SK-N-SH treated with all-trans-retinoic acid at 6 μM for 48 hours (cell line): ENCODE measurements at regions not wholly inside any gene's neighbourhood (a gene's known extent, or its start where the extent isn't known, plus 50 kb on each side); places are given as distances from the start of the nearest gene placed in this dataset.
A peak's percentile ranks its signal among the peaks of the same experiment; 100 is the strongest.

Source experiments
- ATAC-seq: fragments of 200-7000 bp; cut with Tn5 transposase; 3 replicates; pipeline ENCODE4 v1.9.1; 2020; ENCODE audit warnings: mild to moderate bottlenecking, moderate library complexity
- BACH2 ChIP-seq: fragments of 250-450 bp; sonication (Bioruptor Pico); IDR thresholded peaks from 2 replicates; pipeline ENCODE4 v1.9.0; 2021; ENCODE audit warnings: mild to moderate bottlenecking, borderline replicate concordance
- CREB5 ChIP-seq: fragments of 250-450 bp; sonication (Bioruptor Pico); IDR thresholded peaks from 2 replicates; pipeline ENCODE4 v1.5.1; 2020; ENCODE audit warnings: low read depth, mild to moderate bottlenecking, moderate library complexity
- CSDC2 ChIP-seq: fragments of 250-450 bp; sonication (Bioruptor Pico); IDR thresholded peaks from 2 replicates; pipeline ENCODE4 v1.5.0; 2020; ENCODE audit warnings: mild to moderate bottlenecking, moderate library complexity
- CSRNP3 ChIP-seq: fragments of 250-450 bp; sonication (Bioruptor Pico); IDR thresholded peaks from 2 replicates; pipeline ENCODE4 v1.5.1; 2021; ENCODE audit warnings: mild to moderate bottlenecking, moderate library complexity
- ESRRG ChIP-seq: fragments of 250-450 bp; sonication (Bioruptor Pico); IDR thresholded peaks from 2 replicates; pipeline ENCODE4 v1.6.1; 2021; ENCODE audit warnings: mild to moderate bottlenecking
- GLIS3 ChIP-seq: fragments of 250-450 bp; sonication (Bioruptor Pico); IDR thresholded peaks from 2 replicates; pipeline ENCODE4 v1.5.0; 2020; ENCODE audit warnings: mild to moderate bottlenecking, moderate library complexity
- ISL1 ChIP-seq: fragments of 250-450 bp; sonication (Bioruptor Pico); IDR thresholded peaks from 2 replicates; pipeline ENCODE4 v2.1.2; 2022; ENCODE audit warnings: mild to moderate bottlenecking, moderate library complexity
- PATZ1 ChIP-seq: fragments of 250-450 bp; sonication (Bioruptor Pico); IDR thresholded peaks from 2 replicates; pipeline ENCODE4 v1.8.0; 2020; ENCODE audit warnings: mild to moderate bottlenecking, moderate library complexity, borderline replicate concordance
- POU6F1 ChIP-seq: fragments of 250-450 bp; sonication (Bioruptor Pico); IDR thresholded peaks from 2 replicates; pipeline ENCODE4 v1.8.0; 2021; ENCODE audit warnings: low read depth, mild to moderate bottlenecking, moderate library complexity, borderline replicate concordance
- PPARA ChIP-seq: fragments of 250-450 bp; sonication (Bioruptor Pico); IDR thresholded peaks from 2 replicates; pipeline ENCODE4 v1.5.0; 2020; ENCODE audit warnings: mild to moderate bottlenecking, borderline replicate concordance
- RARB ChIP-seq: fragments of 250-450 bp; sonication (Bioruptor Pico); IDR thresholded peaks from 2 replicates; pipeline ENCODE4 v1.8.0; 2021; ENCODE audit warnings: mild to moderate bottlenecking, moderate library complexity
- SNAI2 ChIP-seq: fragments of 250-450 bp; sonication (Bioruptor Pico); IDR thresholded peaks from 2 replicates; pipeline ENCODE4 v1.5.0; 2020; ENCODE audit warnings: mild to moderate bottlenecking, moderate library complexity
- TCF4 ChIP-seq: fragments of 250-450 bp; sonication (Bioruptor Pico); IDR thresholded peaks from 2 replicates; pipeline ENCODE4 v1.8.0; 2021; ENCODE audit warnings: mild to moderate bottlenecking, moderate library complexity, borderline replicate concordance
- TOX ChIP-seq: fragments of 250-450 bp; sonication (Bioruptor Pico); IDR thresholded peaks from 2 replicates; pipeline ENCODE4 v1.8.0; 2021; ENCODE audit warnings: mild to moderate bottlenecking, moderate library complexity, borderline replicate concordance
- TSHZ2 ChIP-seq: fragments of 250-450 bp; sonication (Bioruptor Pico); IDR thresholded peaks from 2 replicates; pipeline ENCODE4 v1.5.0; 2020; ENCODE audit warnings: mild to moderate bottlenecking, moderate library complexity
- ZC3H10 ChIP-seq: fragments of 250-450 bp; sonication (Bioruptor Pico); IDR thresholded peaks from 2 replicates; pipeline ENCODE4 v1.5.1; 2021; ENCODE audit warnings: mild to moderate bottlenecking, moderate library complexity
- ZFP3 ChIP-seq: fragments of 250-450 bp; sonication (Bioruptor Pico); IDR thresholded peaks from 2 replicates; pipeline ENCODE4 v1.5.0; 2020; ENCODE audit warnings: mild to moderate bottlenecking, moderate library complexity
- ZFP30 ChIP-seq: fragments of 450-650 bp; formaldehyde crosslinking; IDR thresholded peaks from 2 replicates; pipeline ENCODE4 v1.5.0; 2022; ENCODE audit warnings: mild to moderate bottlenecking, moderate library complexity
- ZNF565 ChIP-seq: fragments of 450-650 bp; formaldehyde crosslinking; conservative IDR thresholded peaks from 2 replicates; pipeline ENCODE4 v1.5.0; 2020; ENCODE audit warnings: low read depth, mild to moderate bottlenecking, moderate library complexity
- ZNF70 ChIP-seq: fragments of 450-650 bp; formaldehyde crosslinking; IDR thresholded peaks from 2 replicates; pipeline ENCODE4 v1.5.0; 2020; ENCODE audit warnings: mild to moderate bottlenecking, moderate library complexity

- TF ChIP-seq BACH2 (CRISPR knock-in tag) (no peak), ZNF70 (peak; percentile 94), CREB5 (CRISPR knock-in tag) (no peak), ZFP3 (CRISPR knock-in tag) (no peak), CSDC2 (CRISPR knock-in tag) (no peak), ZFP30 (no peak), SNAI2 (no peak)
- ATAC-seq, result peak; percentile 5; the same call in 1 of the 3 replicates
These were observed 184.3 kb downstream of the HS3ST3A1 start for GRCh38 chr17:13417381-13417950.

GRCh38 chr17:13416748-13417363 is 184.9 kb downstream of the HS3ST3A1 start:
- ATAC-seq, result peak; percentile 10; the same call in 2 of the 3 replicates

GRCh38 chr17:13415871-13416416 is 185.8 kb downstream of the HS3ST3A1 start:
- TF ChIP-seq ZC3H10 (CRISPR knock-in tag) (no peak), PATZ1 (CRISPR knock-in tag) (0 out of 2 replicates have a peak, but pooled peaks have one; percentile 16), CREB5 (CRISPR knock-in tag) (peak; percentile 83; the same call in 1 of the 2 replicates), TSHZ2 (CRISPR knock-in tag) (peak; percentile 69; the same call in 1 of the 2 replicates), TCF4 (CRISPR knock-in tag) (peak; percentile 38; the same call in 1 of the 2 replicates)
- peak; percentile 76 for ATAC-seq

More at GRCh38 chr17:13416748-13417363, 184.9 kb downstream of the HS3ST3A1 start:
- no peak for TF ChIP-seq ZFP3 (CRISPR knock-in tag)
- TF ChIP-seq CSRNP3 (CRISPR knock-in tag), result no peak
- TF ChIP-seq TOX (CRISPR knock-in tag), result no peak
- TF ChIP-seq ZNF565, result no peak
- TF ChIP-seq POU6F1, result no peak
- no peak for TF ChIP-seq SNAI2
- no peak for TF ChIP-seq ZNF70
- no peak for TF ChIP-seq ZFP30
- no peak for TF ChIP-seq PPARA
- TF ChIP-seq PATZ1 (CRISPR knock-in tag), result no peak
- no peak for TF ChIP-seq ZC3H10 (CRISPR knock-in tag)
- no peak for TF ChIP-seq GLIS3
- no peak for TF ChIP-seq ESRRG
- no peak for TF ChIP-seq BACH2 (CRISPR knock-in tag)
- no peak for TF ChIP-seq RARB (CRISPR knock-in tag)
- no peak for TF ChIP-seq TCF4 (CRISPR knock-in tag)
- TF ChIP-seq ISL1 (CRISPR knock-in tag), result no peak
